ENCODE measurements at regions not wholly inside any gene's neighbourhood (a gene's known extent, or its start where the extent isn't known, plus 50 kb on each side); places are given as distances from the start of the nearest gene placed in this dataset.

DNA sequence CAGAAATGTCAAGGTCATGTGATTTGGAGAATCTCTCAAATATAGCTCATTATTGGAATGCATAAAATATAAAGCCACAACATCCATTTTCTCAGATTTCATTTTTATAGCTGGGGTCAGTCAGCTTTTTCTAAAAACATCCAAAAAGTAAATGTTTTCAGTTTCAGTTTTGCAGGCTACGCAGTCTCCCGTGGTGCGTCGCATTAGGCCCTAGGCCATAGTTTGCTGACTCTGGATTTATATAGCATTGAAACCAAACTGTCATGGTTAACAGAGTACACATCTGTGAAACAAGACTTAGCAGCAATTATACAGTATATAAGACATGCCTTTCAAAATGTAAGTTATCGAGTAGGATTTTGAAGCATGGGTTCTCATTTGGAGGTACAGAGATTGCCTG, 140.0 kb downstream of the IRS2 start:
- peak overlapping the region; percentile 65 for H3K4me3 ChIP-seq
- peak; percentile 53 for DNase-seq (ENCODE audit: low read depth, low spot score)
- H3K9me3 ChIP-seq (ENCODE audit: low read depth, low read length): no peaks in the 10 kb centered on the region
- H3K27ac ChIP-seq: peak overlapping the region; percentile 90
- H3K36me3 ChIP-seq (ENCODE audit: insufficient read depth, low read length): no peaks in the 10 kb centered on the region
- peak overlapping the region; percentile 49 for H3K9ac ChIP-seq (ENCODE audit: insufficient read length)
- TF ChIP-seq POLR2AphosphoS5 (IDR thresholded peaks at IDR 0.05; ENCODE audit: borderline replicate concordance, low read depth, low read length) (no peak), EZH2 (IDR thresholded peaks at IDR 0.05) (no peak), FOXP2 (optimal IDR thresholded peaks at IDR 0.05; ENCODE audit: control extremely low read depth, extremely low read length, insufficient read depth) (no peak)

DNA sequence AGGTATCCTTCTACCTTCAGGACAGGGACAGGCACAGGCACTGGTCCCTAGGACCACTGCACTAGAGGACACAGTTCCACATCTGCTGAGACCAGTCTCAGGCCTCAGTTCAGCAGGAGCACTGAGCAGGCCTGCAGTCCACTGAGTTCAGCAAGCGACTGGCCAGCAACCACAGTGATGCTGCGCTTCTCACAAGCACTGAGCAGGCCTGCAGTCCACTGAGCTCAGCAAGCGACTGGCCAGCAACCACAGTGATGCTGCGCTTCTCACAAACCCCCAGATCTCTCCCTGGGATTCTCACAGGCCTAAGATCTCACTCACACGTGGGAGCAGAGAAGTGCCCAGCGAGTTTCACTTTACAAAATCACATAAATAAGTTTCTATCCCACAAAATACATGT, 140.6 kb downstream of the IRS2 start:
- H3K9ac ChIP-seq (ENCODE audit: insufficient read length): no peak overlapping the region
- no peaks in the 10 kb centered on the region for H3K36me3 ChIP-seq (ENCODE audit: insufficient read depth, low read length)
- peak overlapping the region; percentile 90 for H3K27ac ChIP-seq
- no peak for DNase-seq (ENCODE audit: low read depth, low spot score)
- H3K9me3 ChIP-seq (ENCODE audit: low read depth, low read length): no peaks in the 10 kb centered on the region
- peak overlapping the region; percentile 65 for H3K4me3 ChIP-seq
- TF ChIP-seq POLR2AphosphoS5 (IDR thresholded peaks at IDR 0.05; ENCODE audit: borderline replicate concordance, low read depth, low read length) (no peak), FOXP2 (optimal IDR thresholded peaks at IDR 0.05; ENCODE audit: control extremely low read depth, extremely low read length, insufficient read depth) (no peak), EZH2 (IDR thresholded peaks at IDR 0.05) (no peak)

DNA sequence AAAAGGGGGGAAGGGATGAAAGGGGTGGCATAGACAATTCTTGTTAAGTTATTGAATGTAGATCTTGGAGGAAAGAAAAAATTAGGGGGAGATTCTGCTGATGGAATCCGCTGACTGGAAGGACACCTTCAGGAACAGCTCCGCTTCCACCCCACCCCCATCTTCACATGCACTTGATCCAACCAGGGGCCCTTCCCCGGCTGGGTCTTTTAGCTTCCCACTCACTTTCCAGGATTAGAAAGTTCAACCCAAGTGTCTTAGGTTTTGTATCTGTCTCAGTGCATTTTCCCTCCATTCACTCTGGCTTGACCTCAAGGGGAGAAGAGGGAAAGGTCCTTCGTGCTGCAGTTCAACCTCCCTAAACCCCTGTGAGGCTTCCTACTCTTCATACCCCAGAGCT, 141.4 kb downstream of the IRS2 start:
- Histone ChIP-seq H3K9ac (ENCODE audit: insufficient read length) (no peak overlapping the region), H3K9me3 (ENCODE audit: low read depth, low read length) (no peaks in the 10 kb centered on the region), H3K27ac (no peak overlapping the region), H3K36me3 (ENCODE audit: insufficient read depth, low read length) (no peaks in the 10 kb centered on the region), H3K4me3 (no peak overlapping the region)
- no peak for DNase-seq (ENCODE audit: low read depth, low spot score)
- no peak for TF ChIP-seq FOXP2 (optimal IDR thresholded peaks at IDR 0.05; ENCODE audit: control extremely low read depth, extremely low read length, insufficient read depth)
- no peak for TF ChIP-seq EZH2 (IDR thresholded peaks at IDR 0.05)
- no peak for TF ChIP-seq POLR2AphosphoS5 (IDR thresholded peaks at IDR 0.05; ENCODE audit: borderline replicate concordance, low read depth, low read length)

DNA sequence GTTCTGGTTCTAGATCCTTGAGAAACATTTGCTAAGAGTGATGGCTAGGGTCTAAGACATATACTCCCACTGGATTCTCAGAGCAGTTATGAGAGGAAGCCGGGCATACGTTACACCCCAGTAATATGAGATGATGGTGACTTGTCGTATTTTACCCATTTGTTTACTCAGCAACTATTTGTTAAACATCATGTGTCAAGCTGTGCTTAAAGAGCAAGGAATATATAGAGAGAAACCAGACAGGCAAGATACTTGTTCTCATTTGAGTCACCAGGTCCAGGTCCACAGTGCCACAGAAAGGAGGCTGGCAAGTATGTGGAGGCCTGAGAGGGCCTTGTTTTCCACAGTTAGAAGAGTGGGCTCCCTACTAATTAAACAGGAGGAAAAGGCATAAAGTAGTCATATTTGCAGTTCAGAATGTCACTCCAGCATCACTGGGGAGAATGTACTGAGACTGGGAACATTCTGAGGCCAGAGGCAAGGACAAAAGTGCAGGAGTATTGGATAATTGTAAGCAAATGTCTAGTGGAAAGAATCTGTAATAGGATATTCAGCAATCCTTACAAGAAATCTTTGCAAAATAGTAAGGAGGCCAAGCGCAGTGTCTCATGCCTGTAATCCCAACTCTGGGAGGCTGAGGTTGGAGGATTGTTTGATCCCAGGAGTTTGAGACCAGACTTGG, 142.2 kb downstream of the IRS2 start:
- TF ChIP-seq FOXP2 (optimal IDR thresholded peaks at IDR 0.05; ENCODE audit: control extremely low read depth, extremely low read length, insufficient read depth) (no peak), POLR2AphosphoS5 (IDR thresholded peaks at IDR 0.05; ENCODE audit: borderline replicate concordance, low read depth, low read length) (no peak), EZH2 (IDR thresholded peaks at IDR 0.05) (no peak)
- H3K36me3 ChIP-seq (ENCODE audit: insufficient read depth, low read length): no peaks in the 10 kb centered on the region
- no peak overlapping the region for H3K9ac ChIP-seq (ENCODE audit: insufficient read length)
- no peaks in the 10 kb centered on the region for H3K9me3 ChIP-seq (ENCODE audit: low read depth, low read length)
- no peak overlapping the region for H3K4me3 ChIP-seq
- H3K27ac ChIP-seq: no peak overlapping the region
- DNase-seq (ENCODE audit: low read depth, low spot score): no peak

DNA sequence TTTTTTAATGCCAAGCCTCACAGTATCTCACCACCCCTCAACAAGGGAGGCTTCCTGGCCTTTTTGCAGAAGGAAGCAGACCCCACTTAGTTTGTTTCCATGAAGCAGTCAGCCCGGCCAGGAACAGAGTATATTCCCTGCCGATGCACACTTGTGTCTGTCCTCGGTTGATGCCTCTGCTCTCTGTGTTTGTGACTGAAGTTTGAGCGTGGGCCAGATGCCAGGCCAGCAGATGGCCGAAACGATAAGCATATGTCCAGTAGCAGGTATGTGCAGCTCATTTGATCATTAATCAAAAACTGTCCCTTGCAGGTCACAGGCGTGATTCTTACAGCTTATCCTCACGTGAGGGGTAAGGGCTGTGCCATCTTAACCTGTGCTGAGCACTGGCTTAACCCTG, 144.0 kb downstream of the IRS2 start:
- H3K27ac ChIP-seq: no peak overlapping the region
- TF ChIP-seq POLR2AphosphoS5 (IDR thresholded peaks at IDR 0.05; ENCODE audit: borderline replicate concordance, low read depth, low read length) (no peak), FOXP2 (optimal IDR thresholded peaks at IDR 0.05; ENCODE audit: control extremely low read depth, extremely low read length, insufficient read depth) (no peak), EZH2 (IDR thresholded peaks at IDR 0.05) (no peak)
- DNase-seq (ENCODE audit: low read depth, low spot score): no peak
- no peaks in the 10 kb centered on the region for H3K36me3 ChIP-seq (ENCODE audit: insufficient read depth, low read length)
- H3K4me3 ChIP-seq: no peak overlapping the region
- no peaks in the 10 kb centered on the region for H3K9me3 ChIP-seq (ENCODE audit: low read depth, low read length)
- H3K9ac ChIP-seq (ENCODE audit: insufficient read length): no peak overlapping the region

DNA sequence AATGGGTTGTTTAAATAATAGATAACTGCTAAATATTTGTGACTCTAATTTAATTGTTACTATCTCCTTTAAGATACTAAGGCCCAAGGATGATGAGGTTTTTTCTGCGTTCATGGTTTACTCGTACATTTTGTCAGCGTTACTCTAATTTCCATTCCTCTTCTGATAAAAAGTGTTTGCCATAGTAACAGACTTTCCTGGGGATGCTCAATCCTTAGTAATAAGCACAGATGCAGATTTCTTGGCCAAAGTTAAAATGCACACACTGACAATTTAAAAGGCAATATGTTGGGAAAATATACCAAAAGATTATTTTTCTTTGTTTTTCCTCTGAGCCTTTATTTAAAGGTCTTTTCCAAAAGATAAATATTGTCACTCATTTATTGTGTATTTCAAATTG, 149.6 kb downstream of the IRS2 start:
- no peak overlapping the region for H3K4me3 ChIP-seq
- DNase-seq (ENCODE audit: low read depth, low spot score): no peak
- no peak overlapping the region for H3K9ac ChIP-seq (ENCODE audit: insufficient read length)
- H3K9me3 ChIP-seq (ENCODE audit: low read depth, low read length): no peaks in the 10 kb centered on the region
- H3K36me3 ChIP-seq (ENCODE audit: insufficient read depth, low read length): no peaks in the 10 kb centered on the region
- no peak overlapping the region for H3K27ac ChIP-seq
- no peak for TF ChIP-seq POLR2AphosphoS5 (IDR thresholded peaks at IDR 0.05; ENCODE audit: borderline replicate concordance, low read depth, low read length)
- TF ChIP-seq FOXP2 (optimal IDR thresholded peaks at IDR 0.05; ENCODE audit: control extremely low read depth, extremely low read length, insufficient read depth): no peak
- TF ChIP-seq EZH2 (IDR thresholded peaks at IDR 0.05): no peak

DNA sequence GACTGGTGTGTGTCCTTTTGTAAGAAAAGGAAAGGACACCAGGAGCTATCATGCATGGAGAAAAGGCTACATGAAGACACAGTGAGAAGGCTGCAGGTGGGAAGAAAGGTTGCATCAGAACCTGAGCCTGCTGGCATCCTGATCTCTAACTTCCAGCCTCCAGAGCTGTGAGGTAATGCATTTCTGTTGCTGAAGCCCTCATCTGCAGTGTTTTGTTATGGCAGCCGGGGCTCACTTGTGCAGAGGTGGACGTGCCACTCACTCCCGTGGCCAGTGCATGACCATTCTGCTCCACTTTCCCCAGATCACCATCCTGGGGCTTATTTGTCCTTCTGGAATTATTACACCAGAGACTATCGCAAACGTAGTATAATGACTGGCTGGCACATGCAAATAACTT, 155.3 kb downstream of the IRS2 start:
- Histone ChIP-seq H3K36me3 (ENCODE audit: insufficient read depth, low read length) (no peaks in the 10 kb centered on the region), H3K27ac (no peak overlapping the region), H3K4me3 (no peak overlapping the region), H3K9ac (ENCODE audit: insufficient read length) (no peak overlapping the region), H3K9me3 (ENCODE audit: low read depth, low read length) (no peaks in the 10 kb centered on the region)
- no peak for TF ChIP-seq POLR2AphosphoS5 (IDR thresholded peaks at IDR 0.05; ENCODE audit: borderline replicate concordance, low read depth, low read length)
- no peak for TF ChIP-seq EZH2 (IDR thresholded peaks at IDR 0.05)
- TF ChIP-seq FOXP2 (optimal IDR thresholded peaks at IDR 0.05; ENCODE audit: control extremely low read depth, extremely low read length, insufficient read depth): no peak
- DNase-seq (ENCODE audit: low read depth, low spot score): no peak

DNA sequence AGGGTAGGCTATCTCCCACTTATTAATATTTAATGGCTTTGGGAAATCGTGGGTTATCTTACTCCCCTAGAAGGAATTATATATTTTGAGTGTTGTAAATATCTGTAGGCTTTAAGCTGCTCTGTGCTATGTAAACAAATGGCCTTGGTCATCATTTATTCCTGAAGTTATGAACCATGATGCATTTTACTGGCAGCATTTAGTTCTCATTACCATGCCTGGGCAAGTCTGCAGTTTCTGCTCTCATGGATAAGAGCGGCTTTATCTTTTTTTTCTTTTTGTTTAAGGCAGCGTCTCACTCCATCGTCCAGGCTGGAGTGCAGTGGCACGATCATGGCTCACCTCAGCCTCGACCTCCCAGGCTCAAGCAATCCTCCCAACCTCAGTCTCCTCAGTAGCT, 156.1 kb downstream of the IRS2 start:
- H3K9me3 ChIP-seq (ENCODE audit: low read depth, low read length): no peaks in the 10 kb centered on the region
- no peak overlapping the region for H3K9ac ChIP-seq (ENCODE audit: insufficient read length)
- no peak overlapping the region for H3K27ac ChIP-seq
- H3K4me3 ChIP-seq: no peak overlapping the region
- no peaks in the 10 kb centered on the region for H3K36me3 ChIP-seq (ENCODE audit: insufficient read depth, low read length)
- no peak for TF ChIP-seq FOXP2 (optimal IDR thresholded peaks at IDR 0.05; ENCODE audit: control extremely low read depth, extremely low read length, insufficient read depth)
- no peak for TF ChIP-seq POLR2AphosphoS5 (IDR thresholded peaks at IDR 0.05; ENCODE audit: borderline replicate concordance, low read depth, low read length)
- no peak for TF ChIP-seq EZH2 (IDR thresholded peaks at IDR 0.05)
- no peak for DNase-seq (ENCODE audit: low read depth, low spot score)

DNA sequence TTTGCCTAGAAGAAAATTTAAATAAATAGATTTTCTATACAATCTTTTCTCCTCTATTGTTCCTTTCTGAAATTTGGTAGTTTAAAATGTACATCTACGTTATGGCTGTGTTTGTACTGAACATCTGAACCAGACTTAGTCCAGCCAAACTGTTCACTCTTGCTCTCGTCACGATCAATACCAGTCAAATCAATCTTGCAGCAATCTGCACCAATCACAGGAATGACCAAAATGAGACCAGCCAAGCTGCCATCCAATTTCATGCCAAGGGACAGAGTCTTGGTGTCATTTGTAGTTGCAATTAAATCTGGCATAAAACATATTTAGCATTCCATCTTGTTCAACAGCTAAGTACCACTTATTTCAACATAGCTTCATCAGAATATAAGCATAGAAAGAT, 156.6 kb downstream of the IRS2 start:
- TF ChIP-seq EZH2 (IDR thresholded peaks at IDR 0.05): no peak
- no peak for TF ChIP-seq FOXP2 (optimal IDR thresholded peaks at IDR 0.05; ENCODE audit: control extremely low read depth, extremely low read length, insufficient read depth)
- no peak for TF ChIP-seq POLR2AphosphoS5 (IDR thresholded peaks at IDR 0.05; ENCODE audit: borderline replicate concordance, low read depth, low read length)
- Histone ChIP-seq H3K4me3 (no peak overlapping the region), H3K9me3 (ENCODE audit: low read depth, low read length) (no peaks in the 10 kb centered on the region), H3K36me3 (ENCODE audit: insufficient read depth, low read length) (no peaks in the 10 kb centered on the region), H3K9ac (ENCODE audit: insufficient read length) (no peak overlapping the region), H3K27ac (no peak overlapping the region)
- no peak for DNase-seq (ENCODE audit: low read depth, low spot score)

Data from SK-N-MC (cell line).